ENCODE measurements at regions not wholly inside any gene's neighbourhood (a gene's known extent, or its start where the extent isn't known, plus 50 kb on each side); places are given as distances from the start of the nearest gene placed in this dataset.

GRCh38 chr17:79415909-79416308 lies 194.9 kb downstream of the RBFOX3 start:
- no peak for DNase-seq

- peak in 1 of 14 donors; percentile 71 for DNase-seq
Observed at GRCh38 chr17:79415365-79415764, 195.5 kb downstream of the RBFOX3 start.

- peak in 1 of 14 donors; percentile 74 for DNase-seq
Observed at GRCh38 chr17:79414793-79415211, 196.0 kb downstream of the RBFOX3 start.

GRCh38 chr17:79414063-79414792 lies 196.6 kb downstream of the RBFOX3 start:
- DNase-seq: peak in 1 of 14 donors; percentile 83

- DNase-seq: peak in 2 of 14 donors; percentile 23 to 89
Observed at GRCh38 chr17:79413611-79414010, 197.2 kb downstream of the RBFOX3 start.

- DNase-seq: no peak
Observed at GRCh38 chr17:79412886-79413390, 197.9 kb downstream of the RBFOX3 start.

GRCh38 chr17:79412110-79412509 lies 198.7 kb downstream of the RBFOX3 start:
- DNase-seq: no peak

GRCh38 chr17:79411419-79411818 lies 199.4 kb downstream of the RBFOX3 start:
- DNase-seq: no peak

GRCh38 chr17:79410681-79411080 lies 200.2 kb downstream of the RBFOX3 start:
- DNase-seq: no peak

GRCh38 chr17:79408251-79408650 lies 202.6 kb downstream of the RBFOX3 start:
- peak in 1 of 14 donors; percentile 61 for DNase-seq

- no peak for DNase-seq
Observed at GRCh38 chr17:79407385-79407784, 203.5 kb downstream of the RBFOX3 start.

GRCh38 chr17:79406316-79406715 lies 204.5 kb downstream of the RBFOX3 start:
- no peak for DNase-seq

GRCh38 chr17:79405823-79406222 lies 205.0 kb downstream of the RBFOX3 start:
- no peak for DNase-seq

- DNase-seq: no peak
Observed at GRCh38 chr17:79404136-79404911, 206.5 kb downstream of the RBFOX3 start.

- DNase-seq: no peak
Observed at GRCh38 chr17:79401704-79402674, 208.9 kb downstream of the RBFOX3 start.

- peak in 10 of 14 donors; percentile 6 to 77 (median 36) for DNase-seq
Observed at GRCh38 chr17:79400989-79401703, 209.7 kb downstream of the RBFOX3 start.

GRCh38 chr17:79399610-79400144 lies 211.2 kb downstream of the RBFOX3 start:
- DNase-seq: no peak

GRCh38 chr17:79398441-79398840 lies 212.4 kb downstream of the RBFOX3 start:
- DNase-seq: no peak

GRCh38 chr17:79396696-79397095 lies 214.2 kb downstream of the RBFOX3 start:
- no peak for DNase-seq

GRCh38 chr17:79395545-79395944 lies 215.3 kb downstream of the RBFOX3 start:
- DNase-seq: no peak

GRCh38 chr17:79395066-79395465 lies 215.8 kb downstream of the RBFOX3 start:
- no peak for DNase-seq
